ENCODE measurements at regions not wholly inside any gene's neighbourhood (a gene's known extent, or its start where the extent isn't known, plus 50 kb on each side); places are given as distances from the start of the nearest gene placed in this dataset.
"Not testable (repeated sequence)": the region's sequence is repeated elsewhere in the genome, so short reads cannot be mapped to it uniquely, and the experiment has no call there.

- H3K4me1 ChIP-seq (ENCODE audit: low read length), result peaks cover 41% of the 10 kb centered on the region
- peak overlapping the region; percentile 96 for H3K4me2 ChIP-seq (ENCODE audit: low read length)
- peak overlapping the region; percentile 77 for H3K4me3 ChIP-seq (ENCODE audit: low read length)
- no peaks in the 10 kb centered on the region for H3K27me3 ChIP-seq (ENCODE audit: low read depth, low read length)
- H3K9ac ChIP-seq (ENCODE audit: low read length), result no peak overlapping the region
- no peaks in the 10 kb centered on the region for H3K36me3 ChIP-seq (replicated peaks; ENCODE audit: low read depth, low read length)
- no peaks in the 10 kb centered on the region for H3K9me3 ChIP-seq (ENCODE audit: insufficient read depth, low read length)
- no peak overlapping the region for H3K27ac ChIP-seq (ENCODE audit: low read length)
- H2AFZ ChIP-seq (ENCODE audit: low read depth, low read length), result no peak overlapping the region
- H3K79me2 ChIP-seq (ENCODE audit: low read length), result no peaks in the 10 kb centered on the region
- no peaks in the 10 kb centered on the region for H4K20me1 ChIP-seq (ENCODE audit: insufficient read depth, low read length)
- no peak for TF ChIP-seq CTCF (IDR thresholded peaks at IDR 0.05; ENCODE audit: low read depth, low read length)
- TF ChIP-seq EZH2phosphoT487 (IDR thresholded peaks at IDR 0.05; ENCODE audit: low read depth), result no peak
Observed at GRCh38 chr2:104939570-104940217, 85.8 kb downstream of the POU3F3 start.

- Histone ChIP-seq H3K4me2 (ENCODE audit: low read length) (peak overlapping the region; percentile 57), H2AFZ (ENCODE audit: low read depth, low read length) (no peak overlapping the region), H3K4me1 (ENCODE audit: low read length) (peaks cover 26% of the 10 kb centered on the region), H3K9ac (ENCODE audit: low read length) (no peak overlapping the region), H3K27ac (ENCODE audit: low read length) (no peak overlapping the region), H3K79me2 (ENCODE audit: low read length) (no peaks in the 10 kb centered on the region), H3K36me3 (replicated peaks; ENCODE audit: low read depth, low read length) (no peaks in the 10 kb centered on the region), H3K27me3 (ENCODE audit: low read depth, low read length) (no peaks in the 10 kb centered on the region; the same call in 1 of the 2 replicates), H4K20me1 (ENCODE audit: insufficient read depth, low read length) (no peaks in the 10 kb centered on the region), H3K9me3 (ENCODE audit: insufficient read depth, low read length) (no peaks in the 10 kb centered on the region), H3K4me3 (ENCODE audit: low read length) (peak overlapping the region; percentile 20; the same call in 1 of the 2 replicates)
- peak; percentile 65 for TF ChIP-seq CTCF (IDR thresholded peaks at IDR 0.05; ENCODE audit: low read depth, low read length)
- no peak for TF ChIP-seq EZH2phosphoT487 (IDR thresholded peaks at IDR 0.05; ENCODE audit: low read depth)
Observed at GRCh38 chr2:104944495-104944894, 90.6 kb downstream of the POU3F3 start.

- TF ChIP-seq CTCF (IDR thresholded peaks at IDR 0.05; ENCODE audit: low read depth, low read length) (no peak), EZH2phosphoT487 (IDR thresholded peaks at IDR 0.05; ENCODE audit: low read depth) (no peak)
- no peaks in the 10 kb centered on the region; the same call in 1 of the 2 replicates for H3K27me3 ChIP-seq (ENCODE audit: low read depth, low read length)
- no peak overlapping the region for H3K27ac ChIP-seq (ENCODE audit: low read length)
- peaks cover 20% of the 10 kb centered on the region for H3K4me1 ChIP-seq (ENCODE audit: low read length)
- peak overlapping the region; percentile 71; the same call in 1 of the 2 replicates for H2AFZ ChIP-seq (ENCODE audit: low read depth, low read length)
- no peaks in the 10 kb centered on the region for H3K79me2 ChIP-seq (ENCODE audit: low read length)
- no peaks in the 10 kb centered on the region for H3K36me3 ChIP-seq (replicated peaks; ENCODE audit: low read depth, low read length)
- no peak overlapping the region for H3K9ac ChIP-seq (ENCODE audit: low read length)
- no peaks in the 10 kb centered on the region for H3K9me3 ChIP-seq (ENCODE audit: insufficient read depth, low read length)
- H3K4me3 ChIP-seq (ENCODE audit: low read length), result peak overlapping the region; percentile 20; the same call in 1 of the 2 replicates
- H4K20me1 ChIP-seq (ENCODE audit: insufficient read depth, low read length), result no peaks in the 10 kb centered on the region
- peak overlapping the region; percentile 57 for H3K4me2 ChIP-seq (ENCODE audit: low read length)
Observed at GRCh38 chr2:104945121-104945520, 91.2 kb downstream of the POU3F3 start.

- no peak overlapping the region for H2AFZ ChIP-seq (ENCODE audit: low read depth, low read length)
- H3K9me3 ChIP-seq (ENCODE audit: insufficient read depth, low read length), result no peaks in the 10 kb centered on the region
- H3K27me3 ChIP-seq (ENCODE audit: low read depth, low read length), result no peaks in the 10 kb centered on the region; the same call in 1 of the 2 replicates
- no peak overlapping the region for H3K4me3 ChIP-seq (ENCODE audit: low read length)
- H3K36me3 ChIP-seq (replicated peaks; ENCODE audit: low read depth, low read length), result no peaks in the 10 kb centered on the region
- H3K79me2 ChIP-seq (ENCODE audit: low read length), result no peaks in the 10 kb centered on the region
- H3K4me1 ChIP-seq (ENCODE audit: low read length), result peaks cover 16% of the 10 kb centered on the region
- H4K20me1 ChIP-seq (ENCODE audit: insufficient read depth, low read length), result no peaks in the 10 kb centered on the region
- no peak overlapping the region for H3K9ac ChIP-seq (ENCODE audit: low read length)
- H3K4me2 ChIP-seq (ENCODE audit: low read length), result no peak overlapping the region
- no peak for TF ChIP-seq EZH2phosphoT487 (IDR thresholded peaks at IDR 0.05; ENCODE audit: low read depth)
- no peak for TF ChIP-seq CTCF (IDR thresholded peaks at IDR 0.05; ENCODE audit: low read depth, low read length)
- no peak overlapping the region for H3K27ac ChIP-seq (ENCODE audit: low read length)
Observed at GRCh38 chr2:104945866-104946265, 92.0 kb downstream of the POU3F3 start.

GRCh38 chr2:104947456-104947855 lies 90.4 kb upstream of the MRPS9 start:
- peaks cover 16% of the 10 kb centered on the region for H3K4me1 ChIP-seq (ENCODE audit: low read length)
- not testable (repeated sequence) for H3K4me2 ChIP-seq (ENCODE audit: low read length); H3K4me3 ChIP-seq (ENCODE audit: low read length); H4K20me1 ChIP-seq (ENCODE audit: insufficient read depth, low read length); H3K27ac ChIP-seq (ENCODE audit: low read length); H3K9me3 ChIP-seq (ENCODE audit: insufficient read depth, low read length); H3K36me3 ChIP-seq (replicated peaks; ENCODE audit: low read depth, low read length); H3K9ac ChIP-seq (ENCODE audit: low read length); H3K27me3 ChIP-seq (ENCODE audit: low read depth, low read length); H3K79me2 ChIP-seq (ENCODE audit: low read length); H2AFZ ChIP-seq (ENCODE audit: low read depth, low read length)

Measured in OCI-LY3 (cell line).